HG03432 (cell line): ENCODE measurements at regions not wholly inside any gene's neighbourhood (a gene's known extent, or its start where the extent isn't known, plus 50 kb on each side); places are given as distances from the start of the nearest gene placed in this dataset.
"Not testable (repeated sequence)": the region's sequence is repeated elsewhere in the genome, so short reads cannot be mapped to it uniquely, and the experiment has no call there.

Source experiments
- ATAC-seq: cut with Tn5 transposase; IDR thresholded peaks from one replicate; pipeline ENCODE4 v1.9.1; 2021; ENCODE audit warnings: mild to moderate bottlenecking, moderate library complexity; ENCODE audit not compliant: unreplicated experiment

DNA sequence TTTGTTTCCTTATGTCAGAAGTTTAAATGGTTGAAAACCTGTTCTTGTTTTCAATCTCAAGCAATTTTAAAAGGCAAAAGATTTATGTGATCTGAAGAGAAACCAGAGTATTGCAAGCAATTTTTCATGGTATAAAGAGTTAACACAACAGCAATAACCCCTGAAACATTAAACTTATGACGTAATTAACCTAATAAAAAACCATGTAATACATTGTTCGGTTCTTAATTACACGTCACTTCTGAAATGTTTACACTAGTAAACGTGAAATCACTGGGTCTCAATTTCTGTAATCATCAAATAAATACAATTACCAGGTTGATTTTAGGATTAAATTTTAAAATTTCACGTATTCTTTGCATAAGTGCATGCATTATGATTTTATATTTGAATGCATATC, 914.5 kb downstream of the NLGN4X start:
- no peak for ATAC-seq

DNA sequence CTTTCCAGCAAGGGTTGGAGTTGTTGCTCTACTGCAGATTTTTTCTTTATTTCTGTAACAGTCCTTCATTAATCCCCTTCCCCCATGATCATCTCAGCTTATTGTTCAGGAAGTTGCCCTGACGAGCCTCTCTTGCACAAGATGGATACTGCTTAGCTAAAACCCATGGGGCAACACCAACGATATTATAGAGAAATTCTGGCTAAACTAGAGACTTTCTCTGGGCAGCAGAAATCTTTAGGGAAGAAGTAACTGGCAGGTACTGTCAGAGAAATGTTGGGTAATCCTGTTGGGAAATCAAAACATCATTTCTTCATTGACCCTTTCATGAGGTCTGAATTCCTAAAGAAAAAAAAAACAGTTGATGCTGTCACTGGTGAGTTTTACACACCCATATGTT, 921.3 kb downstream of the NLGN4X start:
- no peak for ATAC-seq

DNA sequence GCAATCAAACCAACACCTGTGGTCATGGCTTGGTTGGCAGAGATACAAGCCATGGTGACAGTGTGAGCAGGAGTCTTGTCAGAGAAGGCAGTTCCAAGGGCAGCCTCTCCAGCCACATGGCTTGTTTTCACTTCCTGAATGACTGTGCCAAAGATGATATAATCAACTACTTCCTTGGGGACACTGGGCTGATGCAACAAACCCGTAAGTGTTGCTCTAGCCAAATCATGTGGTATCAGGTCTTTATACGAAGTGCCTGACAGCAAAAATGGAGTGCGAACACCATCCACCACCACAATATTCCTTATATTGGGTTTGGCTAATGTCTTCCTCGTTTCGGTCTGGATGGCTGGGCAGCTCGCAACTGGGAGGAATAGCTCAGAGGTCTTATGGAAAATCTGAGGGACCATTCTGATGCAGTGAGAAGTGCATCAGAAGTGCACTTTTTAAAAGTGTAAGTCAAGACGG, 922.0 kb downstream of the NLGN4X start:
- ATAC-seq: no peak

DNA sequence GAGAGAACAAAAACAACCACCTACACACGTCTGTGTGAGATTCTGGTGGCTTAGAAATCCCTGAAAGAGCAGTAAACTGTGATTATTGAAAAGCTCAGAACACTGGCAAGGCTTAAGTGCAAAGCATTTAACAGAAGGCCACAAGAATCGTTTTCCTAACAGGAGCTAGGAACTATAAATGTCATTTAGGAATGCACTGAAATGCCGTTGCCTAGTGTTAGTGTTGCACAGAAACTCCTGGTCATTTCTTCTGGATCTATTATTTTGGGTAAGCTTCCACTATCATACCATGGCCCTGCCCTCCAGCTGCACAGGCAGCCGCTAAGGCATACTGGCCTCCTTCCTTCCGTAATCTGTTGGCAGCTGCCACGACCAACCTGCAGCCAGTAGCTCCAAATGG, 923.2 kb downstream of the NLGN4X start:
- no peak for ATAC-seq

DNA sequence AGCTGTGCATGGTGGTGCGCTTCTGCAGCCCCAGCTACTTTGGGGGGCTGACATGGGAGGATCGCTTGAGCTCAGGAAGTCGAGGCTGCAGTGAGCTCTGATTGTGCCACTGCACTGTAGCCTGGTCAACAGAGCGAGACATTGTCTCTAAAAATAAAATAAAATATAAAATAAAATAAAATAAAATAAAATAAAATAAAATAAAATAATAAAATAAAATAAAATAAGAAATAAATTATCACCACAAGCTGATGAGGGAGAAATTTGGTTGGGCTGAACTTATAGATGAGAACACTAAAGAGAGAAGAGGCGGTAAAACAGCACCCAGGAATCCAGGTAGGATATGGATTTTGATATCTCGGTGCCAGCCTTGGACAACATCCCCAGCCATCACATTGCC, 933.7 kb downstream of the NLGN4X start:
- ATAC-seq: no peak

DNA sequence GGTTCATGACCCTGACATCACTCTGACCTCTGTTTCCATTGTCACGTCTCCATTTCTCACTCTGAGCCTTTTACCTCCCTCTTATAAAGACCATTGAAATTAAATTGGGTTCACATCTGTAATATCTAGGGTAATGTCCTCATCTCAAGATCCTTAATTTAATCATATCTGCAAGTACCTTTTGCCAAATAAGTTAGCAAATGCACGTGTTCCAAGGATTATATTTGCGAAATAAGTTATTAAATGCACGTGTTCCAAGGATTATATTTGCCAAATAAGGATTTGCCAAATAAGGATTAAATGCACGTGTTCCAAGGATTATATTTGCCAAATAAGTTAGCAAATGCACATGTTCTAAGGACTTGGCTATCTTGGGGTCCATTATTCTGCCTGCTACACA, 938.0 kb downstream of the NLGN4X start:
- no peak for ATAC-seq

DNA sequence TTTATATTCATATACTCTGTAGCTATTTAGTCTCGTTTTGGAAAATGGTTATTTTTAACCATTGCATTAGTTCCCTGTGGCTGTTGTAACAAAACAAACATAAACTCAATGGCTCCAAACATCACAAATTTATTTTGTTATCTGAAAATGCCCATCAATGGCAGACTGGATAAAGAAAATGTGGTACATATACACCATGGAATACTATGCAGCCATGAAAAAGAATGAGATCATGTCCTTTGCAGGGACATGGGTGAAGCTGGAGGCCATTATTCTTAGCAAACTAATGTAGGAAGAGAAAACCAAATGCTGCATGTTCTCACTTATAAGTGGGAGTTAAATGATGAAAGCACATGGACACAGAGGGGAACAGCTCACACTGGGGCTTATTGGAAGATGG, 938.7 kb downstream of the NLGN4X start:
- not testable (repeated sequence) for ATAC-seq

DNA sequence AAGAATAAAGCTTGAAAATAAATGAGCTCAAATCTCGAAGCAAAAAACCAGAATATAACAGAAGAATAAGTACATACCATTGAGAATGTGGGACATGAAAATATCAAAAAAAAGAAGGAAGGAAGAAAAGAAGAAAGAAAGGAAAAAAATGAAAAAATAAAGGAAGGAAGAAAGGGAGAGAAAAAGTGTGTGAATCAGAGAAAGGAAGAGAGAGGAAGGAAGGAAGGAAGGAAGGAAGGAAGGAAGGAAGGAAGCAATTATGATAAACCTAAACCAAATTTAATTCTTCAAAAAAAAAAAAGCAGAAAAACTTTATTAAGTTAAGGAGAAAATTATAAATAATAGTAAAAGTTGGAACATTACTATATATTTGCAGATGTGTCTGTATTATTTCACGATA, 949.8 kb downstream of the NLGN4X start:
- no peak for ATAC-seq

DNA sequence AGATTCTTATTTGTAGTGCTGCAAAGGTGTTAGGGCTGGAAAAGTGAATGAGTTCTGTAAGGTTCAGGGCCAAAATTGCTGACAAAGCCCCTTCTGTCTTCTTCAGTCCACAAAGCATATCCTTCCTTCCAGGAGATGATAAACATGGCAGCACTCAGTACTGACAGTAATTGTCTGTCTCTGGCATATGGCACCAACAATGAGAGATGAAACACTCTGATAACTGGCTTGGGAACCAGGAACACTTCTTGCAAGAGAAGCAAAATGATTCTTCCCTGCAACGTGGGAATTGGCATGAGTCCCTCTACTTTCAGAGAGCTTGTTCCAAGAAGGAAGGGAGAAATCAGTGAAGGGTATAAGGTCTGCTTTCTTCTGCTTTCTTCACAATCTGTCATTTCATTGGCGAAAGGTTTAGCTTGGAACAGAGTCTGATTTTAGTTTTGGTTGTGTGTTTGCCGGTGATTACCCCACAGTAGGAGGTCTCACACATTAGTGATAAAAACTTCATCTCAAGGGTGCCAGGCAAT, 963.3 kb downstream of the NLGN4X start:
- no peak for ATAC-seq

DNA sequence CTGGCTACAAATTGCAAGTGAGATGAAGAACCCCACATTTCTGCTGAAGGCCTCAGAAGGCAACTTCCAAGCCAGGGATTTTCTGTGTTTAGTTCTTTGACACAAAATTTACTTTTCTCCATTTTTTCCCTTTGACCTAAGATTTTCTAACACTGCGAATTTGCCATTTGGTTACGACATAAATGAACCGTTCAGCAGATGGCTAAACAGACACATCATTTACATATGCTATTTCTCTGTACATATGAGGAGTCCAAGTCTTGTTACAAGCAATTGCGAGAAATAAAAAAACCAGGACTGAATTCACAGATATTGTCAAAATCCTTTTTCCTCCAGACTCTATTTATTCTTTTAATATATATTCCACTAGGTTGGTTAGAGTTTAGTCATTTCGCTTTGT, 978.6 kb downstream of the NLGN4X start:
- no peak for ATAC-seq

DNA sequence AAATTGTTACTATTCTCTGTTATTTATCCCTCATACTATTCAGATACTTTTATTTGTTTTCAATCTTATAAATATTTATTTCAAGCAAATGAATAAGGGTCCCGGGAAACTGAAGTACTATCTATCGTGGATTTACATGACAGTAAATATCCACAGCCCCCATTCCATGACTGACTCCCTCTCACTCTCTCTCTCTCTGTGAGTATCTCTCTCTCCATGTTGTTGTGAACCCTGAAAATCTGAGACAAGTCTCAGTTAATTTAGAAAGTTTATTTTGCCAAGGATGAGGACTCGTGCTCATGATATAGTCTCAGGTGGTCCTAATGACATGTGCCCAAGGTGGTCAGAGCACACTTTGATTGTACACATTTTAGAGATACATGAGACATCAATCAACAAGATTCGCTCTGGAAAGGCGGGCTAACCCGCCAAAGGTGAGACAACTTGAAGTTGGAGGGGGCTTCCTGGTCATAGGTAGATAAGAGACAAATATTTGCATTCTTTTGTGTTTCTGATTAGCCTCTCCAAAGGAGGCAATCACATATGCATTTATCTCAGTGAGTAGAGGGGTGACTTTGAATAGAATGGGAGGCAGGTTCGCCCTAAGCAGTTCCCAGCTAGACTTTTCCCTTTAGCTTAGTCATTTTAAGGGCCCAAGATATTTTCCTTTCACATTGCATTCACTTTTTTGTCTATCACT, 986.4 kb downstream of the NLGN4X start:
- no peak for ATAC-seq

DNA sequence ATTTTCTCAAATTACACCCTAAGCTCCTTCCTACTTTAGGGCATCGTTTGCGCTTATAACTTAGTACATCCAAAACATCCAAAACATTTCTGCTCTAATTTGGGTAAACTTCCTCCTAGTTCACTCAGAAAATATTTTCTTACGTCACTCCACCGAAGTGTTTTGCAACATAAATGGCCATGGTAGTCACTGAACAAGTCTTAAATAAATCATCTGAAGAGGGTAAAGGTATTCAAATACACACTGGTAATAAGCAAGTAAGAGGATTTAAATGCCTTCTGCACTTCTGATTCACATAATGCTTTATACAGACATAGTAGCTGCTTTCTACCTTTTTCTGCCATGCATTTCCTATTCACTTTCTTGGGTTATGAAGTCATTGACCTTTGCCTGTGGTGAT, 991.9 kb downstream of the NLGN4X start:
- ATAC-seq: no peak

DNA sequence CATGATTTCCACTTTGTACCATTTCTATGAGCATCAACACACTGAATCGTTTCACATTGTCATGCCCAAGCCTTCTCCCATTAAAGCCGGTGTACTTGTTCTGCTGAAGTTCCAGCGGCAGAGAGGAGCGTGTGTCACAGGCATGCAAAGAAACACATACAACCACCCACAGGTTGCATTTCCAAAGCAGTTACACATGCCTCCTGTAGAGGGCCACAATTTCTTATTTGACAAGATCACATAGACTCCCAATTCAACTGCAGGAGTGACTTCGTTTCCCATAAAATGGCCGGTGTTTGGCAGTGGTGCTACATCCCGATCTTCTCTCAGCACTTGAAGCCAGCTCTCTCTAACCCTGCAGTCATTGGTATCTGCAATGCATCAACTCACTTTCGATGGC, 992.6 kb downstream of the NLGN4X start:
- ATAC-seq: no peak

DNA sequence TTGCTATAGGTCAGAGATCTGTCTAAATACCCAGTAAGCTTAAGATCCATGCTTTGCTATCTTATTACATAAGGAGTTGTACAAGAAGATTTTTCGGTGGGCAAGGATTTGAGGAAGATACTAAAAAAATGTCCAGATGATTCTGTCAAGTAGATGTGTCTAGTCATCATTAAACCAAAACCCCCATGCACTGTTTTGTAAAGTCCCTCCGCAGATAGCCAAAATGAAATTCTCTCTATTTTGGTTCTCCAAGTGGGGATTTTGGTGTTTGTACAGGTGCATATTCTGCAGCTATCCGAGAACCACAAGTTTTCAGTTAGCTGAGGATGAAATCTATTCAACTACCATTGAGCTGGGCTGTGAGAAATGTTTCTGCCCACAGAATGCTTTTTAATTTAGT, 994.8 kb downstream of the NLGN4X start:
- ATAC-seq: no peak

DNA sequence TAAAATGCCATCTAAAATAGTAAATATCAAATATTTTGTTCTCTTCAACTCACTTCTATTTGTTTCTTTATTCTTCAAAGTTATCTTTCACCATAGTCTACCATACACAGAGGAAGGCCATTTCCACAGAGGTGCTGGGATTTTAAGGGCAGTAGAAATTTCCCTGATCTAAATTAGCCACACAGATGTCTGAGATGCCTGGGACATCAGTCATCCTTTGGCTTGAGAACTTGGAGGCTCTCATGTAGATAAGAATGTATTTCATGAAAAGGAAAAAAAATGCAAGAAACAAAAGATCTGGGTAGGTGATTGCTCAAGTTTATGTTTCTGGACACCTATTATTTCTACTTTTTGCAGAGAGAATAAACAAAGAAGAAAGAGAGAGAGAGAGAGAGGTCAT, 1008.2 kb downstream of the NLGN4X start:
- no peak for ATAC-seq

DNA sequence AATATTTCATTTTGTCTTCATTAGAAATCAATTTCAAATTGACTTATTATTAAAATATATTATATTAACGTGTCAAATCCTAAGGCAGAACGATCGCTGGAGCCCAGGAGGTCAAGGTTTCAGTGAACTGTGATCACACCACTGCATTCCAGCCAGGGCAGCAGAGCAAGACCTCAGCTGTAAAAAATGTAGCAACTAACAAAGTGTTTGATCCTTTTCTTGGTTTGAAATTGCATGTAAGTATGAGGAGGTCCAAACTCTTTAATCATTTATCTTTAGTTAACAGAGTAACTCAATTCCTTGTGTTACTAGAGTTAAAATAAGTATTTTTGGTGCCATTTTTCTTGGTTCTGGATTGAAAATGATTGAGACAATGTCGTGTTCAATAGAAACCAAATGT, 1033.9 kb downstream of the NLGN4X start:
- no peak for ATAC-seq

DNA sequence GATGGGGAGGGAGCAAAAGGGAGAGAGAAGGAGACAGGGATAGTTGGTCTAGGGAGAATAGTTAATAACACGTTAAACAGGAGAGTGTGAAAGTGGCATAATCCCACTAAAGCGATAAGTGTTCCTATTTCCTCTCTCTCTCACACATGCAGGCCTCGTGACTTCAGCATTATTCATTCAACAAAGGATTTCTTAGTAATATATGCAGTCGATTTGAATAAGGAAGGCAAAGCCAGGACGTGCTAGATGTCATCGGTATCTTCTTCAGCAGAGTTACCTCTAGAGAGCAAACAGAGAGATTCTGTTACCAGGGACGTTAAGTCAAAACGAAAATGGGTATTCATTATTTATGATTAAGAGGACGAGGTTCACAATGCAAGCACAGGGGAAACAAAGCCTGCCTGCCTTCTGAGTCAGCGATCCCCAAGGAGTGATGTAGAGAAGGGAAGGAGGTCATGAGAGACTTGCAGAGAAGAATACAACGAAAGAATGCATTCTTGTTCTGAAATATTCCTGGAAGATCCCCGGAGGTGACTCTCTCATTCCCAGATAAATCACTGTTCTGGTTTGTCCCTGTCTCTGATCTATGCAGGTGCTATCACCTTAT, 1048.4 kb downstream of the NLGN4X start:
- ATAC-seq: no peak

DNA sequence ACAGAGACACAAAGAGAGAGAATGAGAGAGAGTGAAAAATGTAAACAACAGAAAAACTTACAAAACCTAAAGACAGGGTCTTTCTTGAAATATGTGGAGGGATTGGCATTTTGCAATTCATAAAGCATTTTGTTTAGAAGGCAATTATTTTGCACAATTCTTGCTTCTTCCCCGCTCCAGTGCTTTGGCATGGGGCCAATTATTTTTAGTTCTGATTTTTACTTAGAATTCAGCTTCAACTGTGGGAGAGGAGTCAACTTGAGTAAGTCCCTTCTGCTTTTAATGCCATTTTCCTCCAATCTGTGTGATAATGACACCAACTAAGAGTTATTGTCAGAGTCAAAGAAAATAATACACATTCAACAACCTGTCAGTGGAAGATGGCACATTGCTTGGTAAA, 1051.9 kb downstream of the NLGN4X start:
- no peak for ATAC-seq

DNA sequence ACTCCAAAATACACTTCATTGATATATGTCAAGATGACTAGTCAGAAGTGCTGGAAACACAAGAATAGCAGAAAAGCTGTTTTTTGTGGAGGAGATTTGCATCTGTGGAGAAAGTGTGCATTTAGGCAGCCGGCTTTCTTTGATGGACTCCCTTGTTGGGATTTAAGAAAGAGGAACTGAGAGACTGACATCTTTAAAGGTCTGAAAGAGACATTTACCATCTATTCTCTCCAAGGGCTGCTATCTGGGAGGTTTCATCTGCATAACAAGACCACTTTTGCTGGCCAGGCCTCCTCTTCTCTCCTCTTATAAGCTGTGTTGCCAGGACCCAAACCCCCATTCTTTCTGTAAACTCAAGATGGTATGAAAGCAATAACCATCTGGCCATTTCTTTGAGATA, 1065.0 kb downstream of the NLGN4X start:
- ATAC-seq: no peak

DNA sequence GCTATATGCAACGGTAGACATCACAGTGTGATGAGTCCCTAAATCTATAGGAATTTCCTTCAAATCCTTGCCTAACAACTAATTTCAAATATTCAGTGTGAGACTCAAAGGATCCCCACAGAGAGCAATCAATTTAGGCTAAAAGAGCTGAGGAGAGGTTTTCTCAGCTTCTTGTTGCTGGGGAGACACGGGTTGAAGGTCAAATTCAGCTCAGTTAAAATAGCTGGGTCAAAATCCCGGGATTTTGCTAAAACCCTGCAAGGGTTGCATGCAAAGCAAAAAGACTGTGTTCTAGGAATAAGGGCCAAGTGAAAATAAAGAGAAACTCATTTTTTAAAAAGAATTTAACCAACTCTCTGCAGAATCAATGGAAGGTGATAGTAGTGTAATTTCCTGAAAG, 1073.4 kb downstream of the NLGN4X start:
- ATAC-seq: no peak

DNA sequence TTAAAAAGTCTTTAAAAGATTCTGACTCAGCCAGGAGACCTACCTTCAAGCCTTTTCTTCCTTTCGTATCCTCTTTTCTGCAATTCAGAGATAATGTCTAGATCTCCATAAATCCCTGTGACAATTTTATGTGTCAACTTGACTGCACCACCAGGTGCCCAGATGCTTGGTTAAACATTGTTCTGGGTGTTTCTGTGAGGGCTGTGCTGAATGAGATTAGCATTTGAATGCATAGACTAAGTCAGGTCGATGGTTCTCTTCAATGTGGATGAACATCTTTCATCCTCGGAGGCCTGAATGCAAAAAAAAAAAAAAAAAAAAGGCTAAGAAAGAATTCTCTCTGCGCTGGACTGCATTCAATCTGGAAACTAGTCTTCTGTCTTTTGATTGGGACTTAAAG, 1082.7 kb downstream of the NLGN4X start:
- no peak for ATAC-seq

DNA sequence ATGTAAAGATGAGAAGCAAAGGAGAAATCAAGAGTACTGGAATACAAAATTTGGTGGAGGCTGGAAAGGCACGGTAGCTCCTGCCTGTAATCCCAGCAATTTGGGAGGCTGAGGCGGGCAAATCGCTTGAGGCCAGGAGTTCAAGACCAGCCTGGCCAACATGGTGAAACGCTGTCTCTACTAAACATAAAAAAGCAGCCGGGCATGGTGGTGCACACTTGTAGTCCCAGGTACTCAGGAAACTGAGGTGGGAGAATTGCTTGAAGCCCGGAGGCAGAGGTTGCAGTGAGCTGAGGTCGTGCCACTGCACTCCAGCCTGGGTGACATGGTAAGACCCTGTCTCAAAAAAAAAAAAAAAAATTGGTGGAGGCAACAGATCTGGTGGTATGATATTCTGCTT, 1086.0 kb downstream of the NLGN4X start:
- no peak for ATAC-seq
